ENCODE measurements at regions not wholly inside any gene's neighbourhood (a gene's known extent, or its start where the extent isn't known, plus 50 kb on each side); places are given as distances from the start of the nearest gene placed in this dataset.

- dilution Hi-C loops (cut with MboI; ENCODE audit: extremely low pct_ligation_motif_present, low sequenced_read_pairs) (no loop called here), intact Hi-C loops (cut with micrococcal nuclease) (loop anchor here (1.0 kb wide), 1 partner anchor 46 kb away; no protein-coding TSS in a partner anchor)
- FAIRE-seq, result no peak
Observed at GRCh38 chr7:25967278-25968204, 184.5 kb upstream of the NFE2L3 start.

More at GRCh38 chr7:25967278-25968204, 184.5 kb upstream of the NFE2L3 start:
- Histone ChIP-seq H3K36me3 (ENCODE audit: control insufficient read depth in 2 of 2, extremely low read depth in 1 of 2, insufficient read depth in 2 of 2, low read length in 2 of 2) (no peaks in the 10 kb centered on the region), H3K4me2 (ENCODE audit: insufficient read depth, low read length) (no peak overlapping the region), H3K27me3 (ENCODE audit: control insufficient read depth in 2 of 2, insufficient read depth in 2 of 2, low read length in 2 of 2) (peaks cover 0 to 2% of the 10 kb centered on the region in 2 experiments), H3K4me1 (ENCODE audit: control insufficient read depth, extremely low read depth, insufficient read depth, low read length) (no peaks in the 10 kb centered on the region), H3K9me3 (replicated peaks; ENCODE audit: control insufficient read depth, insufficient read depth, low read length) (no peaks in the 10 kb centered on the region), H3K9ac (replicated peaks; ENCODE audit: extremely low read depth, insufficient read depth, low read length) (no peak overlapping the region), H3K79me2 (ENCODE audit: control insufficient read depth, insufficient read depth, low read length) (no peaks in the 10 kb centered on the region), H2AFZ (ENCODE audit: low read depth, low read length) (no peak overlapping the region), H4K20me1 (replicated peaks; ENCODE audit: control insufficient read depth, extremely low read depth, insufficient read depth, low read length) (no peaks in the 10 kb centered on the region), H3K27ac (ENCODE audit: insufficient read depth, low read depth, low read length) (no peak overlapping the region), H3K9me1 (replicated peaks; ENCODE audit: control insufficient read depth, extremely low read depth, insufficient read depth, low read length) (no peaks in the 10 kb centered on the region), H3K4me3 (replicated peaks in 1 of 3; ENCODE audit: insufficient read depth in 1 of 3, low read depth in 1 of 3, low read length in 3 of 3) (no peak overlapping the region)
- ChIA-PET CTCF (no interaction called here), POLR2A (no interaction called here)
- TF ChIP-seq MYC (IDR thresholded peaks at IDR 0.05; ENCODE audit: low read depth, low read length) (no peak), POLR2AphosphoS5 (IDR thresholded peaks at IDR 0.05; ENCODE audit: insufficient read depth, low read depth, low read length) (no peak), MAX (IDR thresholded peaks at IDR 0.05; ENCODE audit: insufficient read depth, insufficient read length) (no peak), EZH2 (IDR thresholded peaks at IDR 0.05; ENCODE audit: borderline replicate concordance, low read depth, low read length, severe bottlenecking) (no peak), FOS (IDR thresholded peaks at IDR 0.05; ENCODE audit: borderline replicate concordance, insufficient read depth, low read length) (no peak), GATA2 (IDR thresholded peaks at IDR 0.05; ENCODE audit: insufficient read depth, insufficient read length, low read depth, low read length) (no peak), JUN (IDR thresholded peaks at IDR 0.05; ENCODE audit: borderline replicate concordance, insufficient read depth, insufficient read length, low read depth) (no peak), POLR2A (IDR thresholded peaks at IDR 0.05; ENCODE audit: low read depth, low read length) (no peak), CTCF (IDR thresholded peaks at IDR 0.05; ENCODE audit: extremely low read depth in 1 of 2, insufficient read depth in 1 of 2, low read depth in 1 of 2, low read length in 2 of 2) (no peak)
- BruUV-seq (replicated peaks), result no TSS peak
- DNase-seq (ENCODE audit: low read depth, low spot score), result no peak
